T47D (cell line): ENCODE measurements at regions not wholly inside any gene's neighbourhood (a gene's known extent, or its start where the extent isn't known, plus 50 kb on each side); places are given as distances from the start of the nearest gene placed in this dataset.

Source experiments
- DNase-seq, 2 experiments: peaks; one replicate each; pipeline versions ENCODE4 v3.0.0 to v3.0.0-alpha.2; 2011 to 2012; ENCODE audit warnings: low read depth in 1 of 2, low spot score in 1 of 2
- JUND ChIP-seq: IDR thresholded peaks from 2 replicates; pipeline ENCODE4 v1.6.1; 2012; ENCODE audit warnings: low read depth
- in situ Hi-C: cut with HindIII; loops from 2 replicates; pipeline ENCODE4 v1.10.0; 2016; ENCODE audit warnings: low sequenced_read_pairs, low pct_unique_long_range_greater_than_20kb

- in situ Hi-C loops = no loop called here
- no peak for DNase-seq
- no peak for TF ChIP-seq JUND
Observed at GRCh38 chr2:60603533-60604190, 50.2 kb upstream of the BCL11A start.

- no peak for TF ChIP-seq JUND
- no peak for DNase-seq
- in situ Hi-C loops = no loop called here
Observed at GRCh38 chr2:60604486-60605064, 51.1 kb upstream of the BCL11A start.

GRCh38 chr2:60605866-60606265, 52.4 kb upstream of the BCL11A start:
- in situ Hi-C loops = no loop called here
- TF ChIP-seq JUND = no peak
- no peak for DNase-seq

GRCh38 chr2:60608679-60609078, 55.2 kb upstream of the BCL11A start:
- in situ Hi-C loops = no loop called here
- DNase-seq = no peak
- TF ChIP-seq JUND = no peak

- in situ Hi-C loops = no loop called here
- no peak for TF ChIP-seq JUND
- DNase-seq = no peak
Observed at GRCh38 chr2:60612033-60612432, 58.6 kb upstream of the BCL11A start.

GRCh38 chr2:60614319-60614718, 60.9 kb upstream of the BCL11A start:
- no peak for DNase-seq
- TF ChIP-seq JUND = no peak
- in situ Hi-C loops = no loop called here

GRCh38 chr2:60621688-60622429, 68.4 kb upstream of the BCL11A start:
- TF ChIP-seq JUND = no peak
- DNase-seq = no peak
- in situ Hi-C loops = no loop called here

- in situ Hi-C loops = no loop called here
- DNase-seq = no peak
- TF ChIP-seq JUND = no peak
Observed at GRCh38 chr2:60623040-60623439, 69.6 kb upstream of the BCL11A start.

- TF ChIP-seq JUND = no peak
- DNase-seq = no peak
- in situ Hi-C loops = no loop called here
Observed at GRCh38 chr2:60627412-60627811, 74.0 kb upstream of the BCL11A start.

- in situ Hi-C loops = no loop called here
- no peak for TF ChIP-seq JUND
- no peak for DNase-seq
Observed at GRCh38 chr2:60628026-60628425, 74.6 kb upstream of the BCL11A start.

GRCh38 chr2:60628615-60629304, 75.3 kb upstream of the BCL11A start:
- in situ Hi-C loops = no loop called here
- no peak for TF ChIP-seq JUND
- no peak for DNase-seq

GRCh38 chr2:60629305-60629662, 75.8 kb upstream of the BCL11A start:
- in situ Hi-C loops = no loop called here
- TF ChIP-seq JUND = no peak
- no peak for DNase-seq
